ENCODE measurements at regions not wholly inside any gene's neighbourhood (a gene's known extent, or its start where the extent isn't known, plus 50 kb on each side); places are given as distances from the start of the nearest gene placed in this dataset.

- peak; percentile 70 for DNase-seq (ENCODE audit: extremely low read depth, low read depth)
Measured at GRCh38 chr3:5426094-5426883, 238.8 kb downstream of the EDEM1 start.

- DNase-seq (ENCODE audit: extremely low read depth, low read depth) = no peak
Measured at GRCh38 chr3:5427021-5427420, 239.5 kb downstream of the EDEM1 start.

GRCh38 chr3:5427938-5428337, 240.4 kb downstream of the EDEM1 start:
- DNase-seq (ENCODE audit: extremely low read depth, low read depth) = no peak

GRCh38 chr3:5428607-5429516, 241.4 kb downstream of the EDEM1 start:
- no peak for DNase-seq (ENCODE audit: extremely low read depth, low read depth)

- DNase-seq (ENCODE audit: extremely low read depth, low read depth) = no peak
Measured at GRCh38 chr3:5429517-5429890, 242.0 kb downstream of the EDEM1 start.

- no peak for DNase-seq (ENCODE audit: extremely low read depth, low read depth)
Measured at GRCh38 chr3:5430701-5431100, 243.2 kb downstream of the EDEM1 start.

- DNase-seq (ENCODE audit: extremely low read depth, low read depth) = no peak
Measured at GRCh38 chr3:5431146-5431545, 243.6 kb downstream of the EDEM1 start.

GRCh38 chr3:5431811-5432378, 244.4 kb downstream of the EDEM1 start:
- DNase-seq (ENCODE audit: extremely low read depth, low read depth) = no peak

GRCh38 chr3:5437296-5437782, 249.8 kb downstream of the EDEM1 start:
- no peak for DNase-seq (ENCODE audit: extremely low read depth, low read depth)

- no peak for DNase-seq (ENCODE audit: extremely low read depth, low read depth)
Measured at GRCh38 chr3:5437783-5438323, 250.3 kb downstream of the EDEM1 start.

- DNase-seq (ENCODE audit: extremely low read depth, low read depth) = no peak
Measured at GRCh38 chr3:5441401-5441800, 253.9 kb downstream of the EDEM1 start.

- no peak for DNase-seq (ENCODE audit: extremely low read depth, low read depth)
Measured at GRCh38 chr3:5442106-5442785, 254.7 kb downstream of the EDEM1 start.

- no peak for DNase-seq (ENCODE audit: extremely low read depth, low read depth)
Measured at GRCh38 chr3:5442786-5443138, 255.3 kb downstream of the EDEM1 start.

- no peak for DNase-seq (ENCODE audit: extremely low read depth, low read depth)
Measured at GRCh38 chr3:5444253-5444652, 256.7 kb downstream of the EDEM1 start.

GRCh38 chr3:5445676-5446201, 258.2 kb downstream of the EDEM1 start:
- DNase-seq (ENCODE audit: extremely low read depth, low read depth) = no peak

GRCh38 chr3:5448246-5448645, 260.7 kb downstream of the EDEM1 start:
- no peak for DNase-seq (ENCODE audit: extremely low read depth, low read depth)

GRCh38 chr3:5448816-5449215, 261.3 kb downstream of the EDEM1 start:
- DNase-seq (ENCODE audit: extremely low read depth, low read depth) = no peak

GRCh38 chr3:5456199-5456598, 268.7 kb downstream of the EDEM1 start:
- DNase-seq (ENCODE audit: extremely low read depth, low read depth) = no peak

GRCh38 chr3:5458526-5458925, 271.0 kb downstream of the EDEM1 start:
- DNase-seq (ENCODE audit: extremely low read depth, low read depth) = no peak

GRCh38 chr3:5462086-5462485, 274.6 kb downstream of the EDEM1 start:
- no peak for DNase-seq (ENCODE audit: extremely low read depth, low read depth)

Data from NCI-H460 (cell line).